ENCODE measurements at regions not wholly inside any gene's neighbourhood (a gene's known extent, or its start where the extent isn't known, plus 50 kb on each side); places are given as distances from the start of the nearest gene placed in this dataset.

DNA sequence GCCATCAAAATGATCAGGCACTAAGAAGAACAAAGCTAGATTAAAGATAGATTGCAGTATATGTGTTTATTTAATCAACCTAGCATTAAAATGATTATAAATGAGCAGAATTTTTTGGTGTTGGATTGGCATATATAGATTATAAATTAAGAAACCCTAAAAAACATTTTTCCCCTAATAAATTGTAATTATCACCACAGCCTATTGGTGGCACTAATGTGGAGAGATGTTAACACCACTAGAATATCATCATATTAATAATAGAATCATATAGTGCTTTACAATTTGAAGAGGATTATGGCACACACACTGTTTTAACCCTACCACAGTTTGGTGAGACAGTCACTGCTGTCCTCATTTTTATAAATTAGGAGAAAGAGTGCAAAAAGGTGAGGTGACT lies 112.4 kb upstream of the RND3 start:
- DNase-seq (ENCODE audit: low read depth in 1 of 2, low spot score in 1 of 2): no peak

DNA sequence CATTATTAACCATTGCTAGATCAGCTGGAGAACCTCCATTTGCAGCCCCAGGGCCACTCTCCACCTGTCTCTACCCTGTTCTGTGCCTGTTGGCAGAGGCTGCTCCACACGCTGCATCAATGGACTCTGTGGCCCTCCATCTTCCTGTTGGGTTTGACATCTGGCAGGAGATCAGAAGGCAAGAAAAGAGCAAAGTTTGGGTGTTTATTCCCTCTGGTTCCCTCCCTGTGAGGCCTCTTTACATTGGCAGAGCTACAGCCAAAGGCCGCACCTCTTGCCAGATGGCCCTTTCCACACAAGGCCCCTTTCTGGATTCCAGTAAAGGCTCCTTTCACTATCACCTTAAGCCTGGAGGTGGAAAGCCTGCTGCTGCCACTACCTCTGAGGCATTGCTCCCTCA lies 110.9 kb upstream of the RND3 start:
- DNase-seq (ENCODE audit: low read depth in 1 of 2, low spot score in 1 of 2): no peak

DNA sequence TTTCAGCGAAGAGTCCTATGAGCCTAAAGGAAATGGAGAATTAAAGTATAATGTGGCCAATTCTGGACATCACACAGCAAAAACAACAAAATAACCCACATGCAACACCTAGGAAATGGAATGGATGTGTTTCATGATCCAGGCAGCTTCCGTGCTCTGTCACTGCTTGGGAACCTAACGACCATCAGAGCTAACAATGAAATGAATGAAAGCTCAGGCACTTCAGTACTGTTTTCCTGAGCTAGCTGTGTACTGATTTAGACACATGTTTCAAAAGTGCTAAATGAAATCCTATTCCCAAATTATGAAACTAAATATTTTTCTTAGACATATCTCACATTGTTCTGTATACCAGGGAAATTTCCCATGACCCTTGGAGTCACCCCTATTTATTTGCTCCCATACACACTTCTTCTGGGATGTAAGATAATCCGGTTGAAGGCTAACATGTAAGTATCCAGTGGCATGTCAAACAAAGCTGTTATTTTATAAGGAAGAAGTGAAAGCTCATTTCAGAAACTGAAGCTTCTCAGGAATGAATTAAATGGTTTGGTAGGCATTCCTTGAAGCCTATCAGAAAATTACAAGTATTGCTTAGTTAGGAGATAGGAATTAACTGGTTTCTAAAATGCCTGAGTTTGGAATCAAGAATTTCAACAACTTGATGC lies 108.5 kb upstream of the RND3 start:
- DNase-seq (ENCODE audit: low read depth in 1 of 2, low spot score in 1 of 2): no peak

DNA sequence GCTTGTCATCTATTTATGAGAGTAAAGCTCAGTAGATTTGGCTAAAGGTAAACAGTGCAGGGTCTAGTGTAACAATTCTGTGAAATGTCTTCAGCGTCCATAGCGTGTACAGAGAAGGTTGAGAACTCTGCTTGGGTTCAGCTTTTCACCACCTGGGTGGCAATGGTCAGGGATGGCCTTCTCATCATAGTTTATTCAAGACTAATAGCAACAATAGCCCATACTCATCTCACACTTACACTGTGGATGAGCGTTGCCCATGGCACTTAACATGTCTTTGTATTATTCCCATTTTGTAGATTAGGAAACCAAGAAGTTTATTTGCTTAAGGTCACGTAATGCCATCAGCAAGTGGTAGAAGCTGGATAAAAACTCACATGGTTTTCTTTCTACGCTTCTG lies 106.8 kb upstream of the RND3 start:
- no peak for DNase-seq (ENCODE audit: low read depth in 1 of 2, low spot score in 1 of 2)

DNA sequence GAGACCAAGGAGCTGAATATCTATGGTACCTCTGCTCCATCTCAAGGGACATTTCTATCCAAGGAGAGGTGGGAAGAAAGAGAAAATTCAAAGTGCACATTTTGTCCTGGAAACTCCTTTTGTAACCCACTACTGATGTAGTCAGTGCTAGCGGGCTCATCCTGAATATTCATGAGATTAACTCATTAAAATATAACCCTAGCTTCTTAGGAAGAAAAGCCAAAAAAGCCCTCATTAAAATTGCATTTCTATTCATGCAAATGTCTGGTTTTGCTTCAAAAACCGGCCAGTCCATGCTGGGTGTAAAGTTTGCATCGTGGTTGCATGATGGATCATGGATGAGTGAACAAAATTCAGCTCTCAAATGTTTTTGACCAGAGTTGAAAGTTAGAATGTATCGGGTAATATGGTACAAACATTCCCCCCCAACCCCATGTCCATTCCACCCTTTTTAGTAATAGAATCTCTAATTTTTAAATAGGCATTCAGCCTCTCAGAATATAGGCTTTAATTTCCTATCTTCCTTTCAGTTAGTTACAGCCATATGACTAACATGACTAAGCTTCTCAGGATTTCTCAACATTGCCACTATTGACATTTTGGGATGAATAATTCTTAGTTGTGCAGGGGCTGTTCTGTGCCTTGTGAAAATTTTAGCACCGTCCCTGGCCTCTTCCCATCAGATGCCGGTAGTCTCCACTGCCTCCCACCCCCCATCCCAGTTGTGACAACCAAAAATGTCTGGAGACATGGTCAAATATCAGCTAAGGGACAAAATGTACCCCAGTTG lies 104.2 kb upstream of the RND3 start:
- no peak for DNase-seq (ENCODE audit: low read depth in 1 of 2, low spot score in 1 of 2)

DNA sequence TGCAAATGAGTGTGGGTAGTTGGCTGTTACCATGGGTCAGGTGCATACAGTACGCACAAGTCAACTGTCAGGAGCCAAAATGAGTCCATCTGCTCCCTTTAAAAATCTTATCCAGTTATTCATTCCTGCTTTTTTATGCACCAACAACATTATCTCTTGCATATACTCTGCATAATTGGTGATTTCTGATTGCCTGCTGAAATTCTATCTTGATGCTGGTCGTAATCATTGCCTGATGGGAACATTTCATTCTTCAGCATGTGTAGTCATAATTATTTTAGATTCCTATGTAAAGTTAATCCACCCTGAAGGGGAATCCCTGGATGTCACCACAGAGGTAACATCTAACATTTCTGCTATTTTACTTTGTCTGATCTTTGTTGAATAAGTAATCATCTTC lies 102.2 kb upstream of the RND3 start:
- DNase-seq (ENCODE audit: low read depth in 1 of 2, low spot score in 1 of 2): no peak

DNA sequence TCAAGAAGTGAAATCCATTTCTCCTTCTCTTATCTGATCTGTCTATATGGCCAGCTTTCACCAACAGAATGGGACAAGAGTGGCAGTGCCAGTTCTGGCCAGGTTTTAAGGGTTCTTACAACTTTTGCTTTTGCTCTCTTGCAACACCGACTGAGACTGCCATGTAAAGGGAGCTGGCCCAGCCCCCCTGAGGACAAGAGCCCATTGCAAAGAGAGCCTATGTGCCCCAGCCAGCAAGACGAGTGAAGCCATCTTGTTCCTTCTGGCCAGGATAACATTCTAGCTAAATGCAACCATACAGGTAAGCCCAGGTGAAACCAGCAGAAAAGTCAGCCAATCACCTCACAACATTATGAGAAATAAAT lies 101.0 kb upstream of the RND3 start:
- DNase-seq (ENCODE audit: low read depth in 1 of 2, low spot score in 1 of 2): no peak

DNA sequence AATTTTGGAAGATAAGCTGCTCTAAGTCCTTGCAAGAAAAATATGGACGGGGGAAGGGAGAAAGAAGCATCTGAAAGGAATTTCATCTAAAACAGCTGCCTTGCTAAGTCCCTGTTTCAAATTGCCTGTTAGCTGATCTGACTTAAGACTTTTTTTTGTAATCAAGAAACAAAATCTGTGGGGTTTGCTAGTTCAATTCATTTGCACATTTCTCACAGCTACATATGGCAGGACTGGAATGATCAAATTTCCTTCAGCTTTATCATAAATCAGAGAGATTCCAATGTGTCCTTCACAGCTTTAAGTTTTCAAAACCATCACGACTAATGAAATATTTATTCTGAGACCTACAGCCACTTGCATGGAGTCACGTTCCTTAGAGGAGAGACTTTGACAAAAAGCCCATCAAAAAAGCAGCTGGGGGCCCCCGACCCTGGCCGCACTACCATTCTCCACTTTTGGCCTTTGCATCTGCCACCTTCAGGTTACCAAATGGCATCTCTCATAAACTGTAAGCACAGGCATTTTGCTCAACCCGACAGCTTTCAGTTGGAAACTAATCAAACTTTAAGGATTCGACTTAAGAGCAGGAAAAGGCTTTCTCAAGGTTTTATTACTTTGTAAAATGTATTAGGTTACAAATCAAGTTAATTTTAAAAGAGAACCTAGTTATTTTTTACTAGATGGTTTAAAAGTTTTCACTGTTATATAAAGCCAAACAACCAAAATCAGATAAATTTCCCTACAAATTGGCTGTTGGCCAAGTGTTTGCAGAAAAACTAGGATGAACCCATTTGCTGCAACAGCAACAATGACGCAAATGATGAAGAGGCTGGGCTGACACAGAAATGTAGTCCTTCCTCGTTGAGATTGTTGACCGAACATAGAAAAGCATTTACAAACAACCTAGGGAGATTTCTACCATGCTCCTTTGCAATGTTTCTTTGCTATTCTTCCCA lies 100.4 kb upstream of the RND3 start:
- DNase-seq (ENCODE audit: low read depth in 1 of 2, low spot score in 1 of 2): no peak

- DNase-seq (ENCODE audit: low read depth in 1 of 2, low spot score in 1 of 2): no peak
These were observed 99.4 kb upstream of the RND3 start for GRCh38 chr2:150586858-150587257.

DNA sequence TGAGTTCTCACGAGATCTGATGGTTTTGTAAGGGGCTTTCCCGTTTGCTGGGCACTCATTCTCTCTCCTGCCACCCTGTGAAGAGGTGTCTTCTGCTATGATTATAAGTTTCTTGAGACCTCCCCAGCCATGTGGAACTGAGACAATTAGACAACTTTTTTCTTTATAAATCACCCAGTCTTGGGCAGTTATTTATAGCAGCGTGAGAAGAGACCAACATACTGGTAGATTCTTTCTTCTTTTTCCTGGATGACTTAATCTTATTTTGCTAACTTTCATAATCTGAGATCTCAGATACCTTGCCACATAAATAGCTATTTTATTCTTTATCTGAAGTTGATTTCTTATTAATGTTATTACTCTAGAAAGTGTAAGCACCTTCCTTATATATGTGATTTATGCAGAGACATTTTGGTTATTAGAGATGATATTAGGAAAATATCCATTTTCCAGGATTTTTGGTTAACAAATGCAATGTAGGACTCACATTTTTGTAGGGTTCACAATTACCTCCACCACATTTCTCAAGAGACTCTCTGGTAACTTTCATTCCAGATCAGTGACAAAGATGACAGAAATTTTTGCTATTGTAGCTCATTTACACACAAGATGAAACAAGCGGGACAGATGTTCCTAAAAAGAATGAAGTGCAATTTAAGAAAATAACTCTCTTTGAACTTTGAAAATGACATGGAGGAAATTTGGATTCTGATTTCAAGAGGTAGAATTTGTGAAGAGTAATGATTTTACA lies 97.9 kb upstream of the RND3 start:
- DNase-seq (ENCODE audit: low read depth in 1 of 2, low spot score in 1 of 2): no peak

DNA sequence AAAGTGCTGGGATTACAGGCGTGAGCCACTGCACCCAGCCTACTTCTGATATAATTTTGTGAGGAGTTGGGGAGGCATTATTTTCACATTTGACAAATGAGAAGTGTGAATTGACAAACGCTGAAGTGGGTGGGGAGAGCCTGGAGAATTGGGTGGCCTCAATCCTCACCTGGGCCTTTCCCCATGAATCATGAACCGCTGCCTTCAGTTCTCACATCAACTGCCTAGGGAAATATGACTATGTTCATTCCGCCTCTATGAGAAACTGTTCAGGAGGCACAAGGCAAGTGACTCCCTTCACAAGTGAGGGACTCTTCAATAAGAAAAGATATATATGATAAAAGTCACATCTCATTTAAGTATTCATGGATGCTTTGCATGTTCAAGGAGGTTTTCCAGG lies 96.6 kb upstream of the RND3 start:
- no peak for DNase-seq (ENCODE audit: low read depth in 1 of 2, low spot score in 1 of 2)

DNA sequence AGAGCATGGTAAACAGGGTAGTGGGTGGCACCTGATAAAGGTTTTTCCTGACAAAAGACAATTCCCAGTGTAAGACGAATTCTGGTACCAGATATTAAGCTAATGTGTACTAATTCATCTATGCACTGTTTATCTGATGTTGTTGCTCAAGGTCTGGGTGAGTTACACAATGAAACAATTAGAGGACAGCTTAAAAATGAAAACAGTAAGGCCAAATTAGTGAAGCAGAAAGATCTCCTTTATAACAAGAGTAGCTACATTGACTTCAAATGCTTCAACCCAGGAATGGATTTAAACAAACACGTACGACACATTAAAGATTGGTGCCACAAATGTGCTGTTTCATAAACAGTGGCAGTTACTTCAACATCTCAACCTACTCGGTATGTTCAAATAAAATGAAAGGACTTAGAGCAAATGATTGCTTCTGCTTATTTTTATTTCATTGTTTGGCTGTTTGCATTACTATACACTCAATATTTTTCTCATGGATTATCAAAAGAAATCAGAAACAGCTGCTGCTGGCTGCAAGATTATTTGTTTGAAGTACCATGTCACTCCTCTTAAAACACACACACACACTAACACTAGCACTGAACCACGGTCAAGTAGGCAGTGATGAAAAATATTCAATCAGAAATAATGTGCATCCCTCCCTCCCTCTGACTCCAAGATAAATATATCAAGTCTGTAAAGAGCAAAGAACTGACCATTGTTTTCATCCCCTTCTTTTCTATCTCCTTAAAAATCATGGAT lies 94.4 kb upstream of the RND3 start:
- DNase-seq (ENCODE audit: low read depth in 1 of 2, low spot score in 1 of 2): no peak

DNA sequence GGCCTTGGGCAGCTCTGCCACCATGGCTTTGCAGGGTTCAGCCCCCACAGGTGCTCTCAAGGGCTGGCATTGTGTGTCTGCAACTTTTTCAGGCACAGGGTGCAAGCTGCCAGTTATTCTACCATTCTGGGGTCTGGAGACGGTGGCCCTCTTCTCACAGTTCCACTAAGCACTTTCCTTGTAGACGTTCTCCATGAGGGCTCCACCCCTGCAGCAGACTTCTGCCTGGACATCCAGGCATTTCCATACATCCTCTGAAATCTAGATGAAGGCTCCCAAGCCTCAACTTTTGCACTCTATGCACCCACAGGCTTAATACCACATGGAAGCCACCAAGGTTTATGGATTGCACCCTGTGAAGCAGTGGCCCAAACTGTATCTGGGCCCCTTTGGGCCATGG lies 91.0 kb upstream of the RND3 start:
- DNase-seq (ENCODE audit: low read depth in 1 of 2, low spot score in 1 of 2): no peak

DNA sequence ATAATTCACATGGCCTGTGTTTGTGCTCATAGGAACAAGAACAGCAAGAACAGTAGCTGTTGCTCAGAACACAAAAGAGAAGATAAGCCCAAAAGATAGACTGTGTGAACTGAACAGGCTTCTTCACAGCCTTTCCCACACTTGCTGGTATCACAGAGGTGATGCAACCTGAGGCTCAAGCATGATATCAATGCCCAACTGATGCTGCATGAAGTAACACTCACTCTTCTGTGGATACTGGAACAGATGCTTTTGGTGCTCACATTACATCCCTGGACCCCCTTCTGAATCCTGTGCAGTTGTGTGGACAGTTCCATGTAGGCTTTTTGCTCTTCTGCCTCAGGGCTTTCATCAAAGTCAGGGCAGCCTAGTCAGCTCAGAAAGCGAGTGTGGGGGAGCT lies 88.4 kb upstream of the RND3 start:
- no peak for DNase-seq (ENCODE audit: low read depth in 1 of 2, low spot score in 1 of 2)

- DNase-seq (ENCODE audit: low read depth in 1 of 2, low spot score in 1 of 2): no peak
These were observed 85.5 kb upstream of the RND3 start for GRCh38 chr2:150572961-150573395.

DNA sequence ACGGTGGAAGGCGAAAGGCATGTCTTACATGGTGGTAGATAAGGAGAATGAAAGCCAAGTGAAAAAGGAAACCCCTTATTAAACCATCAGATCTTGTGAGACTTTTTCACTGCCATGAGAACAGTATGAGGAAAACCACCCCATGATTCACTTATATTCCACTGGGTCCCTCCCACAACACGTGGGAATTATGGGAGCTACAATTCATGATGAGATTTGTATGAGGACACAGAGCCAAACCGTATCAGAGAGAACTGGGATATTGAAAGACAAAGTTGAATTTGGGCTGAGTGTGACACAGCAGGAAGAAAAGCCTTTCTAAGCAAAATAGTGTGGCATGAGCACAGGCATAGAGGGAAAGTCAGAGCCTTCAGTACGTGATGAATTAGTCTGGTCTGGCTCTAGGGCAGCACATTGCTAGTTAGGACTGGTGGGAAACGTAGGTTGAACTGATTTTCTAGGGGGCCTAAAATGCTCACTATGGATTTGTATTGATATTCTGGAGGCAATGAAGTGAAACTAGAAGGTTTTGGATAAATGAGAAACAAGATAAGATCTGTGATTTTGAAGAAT lies 84.8 kb upstream of the RND3 start:
- DNase-seq (ENCODE audit: low read depth in 1 of 2, low spot score in 1 of 2): no peak

DNA sequence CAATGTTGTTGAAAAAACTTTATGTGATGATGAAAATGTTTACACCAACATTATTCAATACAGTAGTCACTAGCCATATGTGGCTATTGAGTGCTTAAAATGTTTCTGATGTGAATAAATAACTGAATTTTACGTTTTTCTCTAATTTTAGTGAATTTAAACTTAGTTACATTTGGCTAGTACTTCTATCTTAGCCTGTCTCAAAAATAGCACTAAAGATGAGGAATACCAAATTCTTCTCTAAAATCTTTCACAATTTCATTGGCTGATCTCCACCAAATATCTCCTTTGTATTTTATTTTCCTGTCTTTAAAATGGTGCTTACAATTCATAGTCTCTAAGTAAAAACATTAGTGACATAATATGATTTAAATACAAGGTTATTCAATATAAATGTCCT lies 83.7 kb upstream of the RND3 start:
- DNase-seq (ENCODE audit: low read depth in 1 of 2, low spot score in 1 of 2): no peak

- no peak for DNase-seq (ENCODE audit: low read depth in 1 of 2, low spot score in 1 of 2)
These were observed 83.2 kb upstream of the RND3 start for GRCh38 chr2:150570712-150571111.

DNA sequence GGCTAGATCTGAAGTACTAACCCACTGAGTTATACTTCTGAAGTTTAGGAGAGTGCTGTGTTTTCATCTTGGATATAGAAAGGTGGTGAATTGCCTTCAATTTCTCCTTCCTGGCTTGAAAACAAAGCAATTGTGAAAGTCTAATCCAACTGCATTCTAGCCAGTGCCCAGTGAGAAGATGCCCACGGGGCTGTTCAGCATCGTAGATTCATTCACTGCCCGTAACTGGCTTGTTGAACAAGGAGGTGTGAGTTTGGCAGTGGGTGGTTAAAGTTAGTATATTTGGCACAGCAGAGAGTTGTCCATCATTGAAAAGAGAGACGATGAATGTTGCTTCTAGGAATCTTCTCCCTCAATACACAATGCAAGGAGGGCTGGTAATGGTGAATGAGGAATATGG lies 82.3 kb upstream of the RND3 start:
- DNase-seq (ENCODE audit: low read depth in 1 of 2, low spot score in 1 of 2): no peak

DNA sequence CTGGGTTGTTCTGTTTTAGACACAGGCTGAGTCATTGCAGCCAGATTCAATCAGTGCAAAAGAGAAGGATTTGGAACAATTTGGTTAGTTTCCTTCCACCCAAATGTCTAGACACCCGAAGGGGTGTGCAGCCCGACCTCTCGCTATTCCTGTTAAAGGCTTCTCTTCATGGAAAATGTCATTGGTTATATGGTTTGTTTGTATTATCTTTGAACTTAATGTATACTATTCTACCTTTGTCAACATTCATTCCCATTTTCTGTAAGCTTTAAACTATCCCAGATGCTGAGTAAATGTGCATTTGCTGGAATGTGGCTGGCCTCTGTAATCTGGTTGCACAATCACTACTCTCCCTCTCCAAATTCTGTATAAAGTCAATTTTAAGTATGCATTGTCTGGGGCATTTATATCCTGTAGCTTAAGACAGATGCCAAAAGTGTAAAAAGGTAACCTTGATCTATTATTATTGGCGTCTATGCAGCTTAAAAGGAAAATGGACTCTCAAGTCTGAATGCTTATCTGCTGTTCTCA lies 80.4 kb upstream of the RND3 start:
- no peak for DNase-seq (ENCODE audit: low read depth in 1 of 2, low spot score in 1 of 2)

Measured in activated CD4-positive, alpha-beta T cell treated with anti-CD3 and anti-CD28 coated beads, Interleukin-2, amount 50 U/mL, for 24 hours (primary cell).